HPDE6-E6E7 (cell line): ENCODE measurements at regions not wholly inside any gene's neighbourhood (a gene's known extent, or its start where the extent isn't known, plus 50 kb on each side); places are given as distances from the start of the nearest gene placed in this dataset.

Experiments used
- DNase-seq: peaks from one replicate; pipeline ENCODE4 v3.0.0; 2011; ENCODE audit warnings: missing footprints; ENCODE audit errors: extremely low spot score

DNA sequence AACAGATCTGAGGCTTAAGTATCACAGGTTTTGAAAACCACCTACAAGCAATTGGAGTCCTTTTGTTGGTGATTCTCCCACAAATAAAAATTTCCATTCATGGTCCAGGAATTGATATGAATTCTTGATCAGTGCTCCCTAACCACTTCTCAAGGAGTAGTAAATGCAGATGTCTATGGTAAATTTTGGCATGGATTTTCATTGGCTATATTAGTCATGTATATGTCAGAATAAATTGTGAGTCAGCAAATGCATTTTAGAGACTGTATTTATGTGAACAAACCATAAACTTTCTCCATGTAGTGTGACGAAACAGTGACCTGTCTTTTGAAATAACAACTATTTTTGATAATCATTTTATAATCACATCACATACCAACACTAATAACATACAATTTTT, 611.1 kb downstream of the HTR1A start:
- DNase-seq: no peak

GRCh38 chr5:63346451-63346850, 615.8 kb downstream of the HTR1A start:
- no peak for DNase-seq

DNA sequence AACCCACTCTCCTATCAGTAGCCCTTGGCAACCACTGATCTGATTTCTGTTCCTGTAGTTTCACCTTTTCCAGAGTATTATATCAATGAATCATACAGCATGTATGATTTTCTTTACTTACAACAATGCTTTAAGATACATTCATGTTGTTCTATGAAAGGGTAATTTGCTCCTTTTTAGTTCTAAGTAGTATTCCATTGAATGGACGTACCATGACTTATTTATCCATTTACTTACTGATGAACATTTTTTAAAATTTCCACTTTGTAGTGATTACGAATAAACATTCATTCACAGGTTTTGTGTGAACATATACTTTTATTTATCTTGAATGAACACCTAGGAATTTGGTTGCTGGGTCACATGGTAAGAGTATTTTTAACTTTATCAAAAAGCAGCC, 620.8 kb downstream of the HTR1A start:
- no peak for DNase-seq

DNA sequence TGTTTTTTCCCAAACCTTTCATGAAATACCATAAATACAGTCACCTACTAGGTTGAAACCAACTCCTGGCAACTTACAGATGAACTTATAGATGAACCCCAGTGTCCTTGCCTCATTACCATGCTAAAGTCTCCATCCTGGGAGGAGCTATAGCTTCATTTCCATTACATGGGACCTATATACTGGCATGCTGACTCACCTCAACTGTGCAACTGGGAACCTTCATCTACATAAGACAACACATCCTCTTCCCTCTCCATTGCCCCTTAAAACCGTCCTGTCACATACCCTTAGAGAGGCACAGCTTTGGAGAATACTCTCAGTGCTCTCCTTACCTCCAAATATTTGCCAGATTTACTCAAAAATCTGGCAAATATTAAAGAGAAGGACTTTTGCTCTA, 638.3 kb downstream of the HTR1A start:
- no peak for DNase-seq

DNA sequence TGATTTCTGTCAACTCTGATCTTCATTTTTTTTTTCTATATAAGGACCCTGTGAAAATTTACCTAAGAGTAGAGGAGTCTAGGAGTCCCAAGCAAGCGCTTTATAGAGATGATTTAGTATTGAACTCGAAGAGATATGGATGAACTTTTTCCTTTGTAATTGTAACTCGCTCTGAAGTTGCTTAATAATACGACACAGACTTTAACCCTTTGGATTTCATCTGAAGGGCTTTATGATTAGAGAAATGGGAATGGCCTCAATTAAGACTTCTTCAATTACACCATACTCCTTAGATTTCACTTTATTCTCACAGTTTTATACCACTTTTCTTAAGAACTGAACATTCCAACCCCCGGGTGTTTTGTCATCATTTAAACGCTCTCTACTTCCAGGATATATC, 647.7 kb downstream of the HTR1A start:
- no peak for DNase-seq

- no peak for DNase-seq
These were observed 651.6 kb downstream of the HTR1A start for GRCh38 chr5:63310644-63311043.

GRCh38 chr5:63306909-63307308, 655.3 kb downstream of the HTR1A start:
- DNase-seq: no peak

- no peak for DNase-seq
These were observed 668.9 kb downstream of the HTR1A start for GRCh38 chr5:63293317-63293716.

GRCh38 chr5:63286724-63287123, 675.5 kb downstream of the HTR1A start:
- no peak for DNase-seq

GRCh38 chr5:63263411-63263810, 684.8 kb downstream of the LRRC70 start:
- DNase-seq: no peak

GRCh38 chr5:63262185-63262981, 683.8 kb downstream of the LRRC70 start:
- peak; percentile 5 for DNase-seq

DNA sequence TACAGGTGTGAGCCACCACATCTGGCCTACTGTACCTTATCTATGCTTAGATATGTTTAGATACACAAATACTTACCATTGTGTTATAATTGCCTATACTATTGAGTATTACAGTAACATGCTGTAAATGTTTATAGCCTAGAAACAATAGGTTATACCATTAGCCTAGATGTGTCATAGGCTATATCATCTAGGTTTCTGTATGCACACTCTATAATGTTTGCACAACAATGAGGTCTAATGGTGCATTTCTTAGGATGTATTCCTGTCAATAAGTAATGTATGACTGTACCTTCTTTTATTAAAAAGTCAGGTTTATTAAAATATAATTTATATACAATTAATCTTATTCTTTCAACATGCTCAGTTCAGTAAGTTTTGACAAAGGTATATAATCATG, 683.1 kb downstream of the LRRC70 start:
- no peak for DNase-seq

DNA sequence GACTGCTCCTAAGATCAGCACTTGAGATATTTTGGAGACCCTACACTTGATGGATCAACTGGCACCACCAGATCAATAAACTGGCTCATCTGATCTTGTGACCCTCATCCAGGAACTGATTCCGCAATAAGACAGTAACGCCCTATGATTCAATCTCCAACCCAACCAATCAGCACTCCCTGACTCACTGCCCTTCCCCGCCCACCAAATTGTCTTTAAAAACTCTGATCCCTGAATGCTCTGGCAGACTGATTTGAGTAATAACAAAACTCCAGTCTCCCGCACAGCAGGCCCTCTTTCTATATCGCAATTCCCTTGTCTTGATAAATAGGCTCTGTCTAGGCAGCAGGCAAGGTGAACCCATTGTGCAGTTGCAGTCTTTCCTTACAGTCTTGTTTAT, 677.0 kb downstream of the LRRC70 start:
- DNase-seq: no peak

DNA sequence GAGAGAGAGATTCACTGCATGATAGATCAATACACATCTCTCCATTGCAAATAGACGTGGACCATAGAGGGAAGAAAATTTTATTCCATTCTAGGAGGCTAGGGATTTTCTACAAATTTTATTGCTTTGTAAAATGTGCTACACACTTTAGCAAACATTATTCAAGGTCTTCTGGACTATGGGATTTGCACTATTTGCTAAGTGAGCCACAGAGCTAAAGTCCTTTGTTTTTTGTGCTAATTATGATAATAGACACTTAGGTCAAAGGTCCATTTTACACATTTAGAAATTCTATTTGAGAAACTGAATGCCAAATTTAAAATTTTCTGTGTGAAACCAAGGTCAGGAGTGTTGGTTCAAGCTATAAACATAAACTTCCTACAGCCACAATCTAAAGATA, 672.3 kb downstream of the LRRC70 start:
- no peak for DNase-seq

- no peak for DNase-seq
These were observed 671.3 kb downstream of the LRRC70 start for GRCh38 chr5:63249960-63250359.

- no peak for DNase-seq
These were observed 669.0 kb downstream of the LRRC70 start for GRCh38 chr5:63247651-63248050.

- no peak for DNase-seq
These were observed 666.7 kb downstream of the LRRC70 start for GRCh38 chr5:63245271-63245670.

- DNase-seq: no peak
These were observed 661.6 kb downstream of the LRRC70 start for GRCh38 chr5:63240063-63240755.

DNA sequence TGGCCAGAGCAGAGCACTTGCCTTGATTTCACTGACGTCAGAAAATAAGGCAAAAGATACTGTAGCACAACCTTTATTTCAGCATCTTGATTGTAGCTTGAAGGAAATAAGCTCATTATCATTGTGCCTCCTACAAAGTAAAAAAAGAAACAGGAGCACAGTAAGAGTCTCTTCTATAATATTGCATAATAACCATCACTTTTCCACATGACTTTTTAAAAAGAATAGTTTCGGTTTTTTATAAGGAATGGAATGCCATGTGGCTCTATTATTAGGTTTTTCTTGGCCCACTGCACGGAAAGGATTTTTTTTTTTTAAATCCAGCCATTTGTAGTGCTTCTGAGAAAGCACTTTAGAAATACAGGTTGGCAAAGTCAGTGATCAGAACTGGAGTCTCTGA, 655.3 kb downstream of the LRRC70 start:
- DNase-seq: no peak

DNA sequence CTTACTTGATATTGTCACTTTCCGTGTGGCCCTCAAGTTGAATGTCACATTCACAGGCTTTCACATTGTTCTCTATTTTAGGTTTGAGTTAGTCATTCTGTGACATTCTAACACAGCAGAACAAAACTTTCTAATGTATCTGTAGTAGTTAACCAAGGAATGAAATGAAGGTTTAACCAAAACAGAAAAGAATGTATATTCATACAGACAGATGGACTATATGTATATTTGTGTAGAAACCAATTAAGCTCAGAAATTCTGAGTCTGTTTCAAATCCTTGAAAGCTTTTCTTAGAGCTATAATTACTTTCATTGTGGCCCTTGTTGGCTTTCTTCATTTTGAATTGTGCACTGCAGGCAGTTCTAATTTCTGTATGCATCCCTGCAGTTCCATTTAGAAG, 654.7 kb downstream of the LRRC70 start:
- no peak for DNase-seq

DNA sequence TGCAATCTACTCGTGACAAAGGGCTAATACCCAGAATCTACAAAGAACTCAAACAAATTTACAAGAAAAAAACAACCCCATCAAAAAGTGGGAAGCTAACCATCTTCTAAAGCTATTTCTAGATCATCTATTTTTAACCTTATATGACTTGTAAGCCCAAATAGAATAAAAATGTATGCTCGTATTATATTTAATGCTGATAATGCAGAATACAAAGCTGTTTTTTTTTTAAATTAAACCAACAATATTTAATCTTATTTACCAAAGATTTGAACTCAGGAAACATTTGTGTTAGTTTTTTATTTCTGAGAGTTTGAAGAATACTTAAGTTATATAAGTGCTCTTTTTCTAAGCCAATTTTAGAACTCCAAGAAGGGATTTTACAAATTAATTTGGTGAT, 652.1 kb downstream of the LRRC70 start:
- no peak for DNase-seq

- DNase-seq: no peak
These were observed 649.5 kb downstream of the LRRC70 start for GRCh38 chr5:63228154-63228553.

DNA sequence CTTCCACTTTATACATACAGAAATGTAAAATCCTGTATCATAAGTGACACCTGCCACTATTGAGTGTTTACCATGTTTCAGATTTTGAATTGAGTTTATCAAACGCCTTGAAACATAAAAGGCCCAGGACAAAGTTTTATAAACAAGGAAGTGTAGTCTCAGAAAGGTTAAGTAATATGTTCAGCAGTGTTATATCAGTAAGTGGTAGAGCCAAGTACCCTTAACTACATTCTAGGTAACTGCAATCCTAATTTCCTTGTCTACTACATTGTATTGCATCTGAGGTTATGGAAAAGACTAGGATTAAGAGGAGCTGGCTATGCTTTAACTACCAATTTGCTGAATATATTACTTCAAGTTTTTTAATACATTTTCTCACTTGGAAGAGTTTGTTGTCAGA, 641.6 kb downstream of the LRRC70 start:
- no peak for DNase-seq

- DNase-seq: no peak
These were observed 638.8 kb downstream of the LRRC70 start for GRCh38 chr5:63217422-63217821.
